Neural progenitor cell (in vitro differentiated cells): ENCODE measurements at regions not wholly inside any gene's neighbourhood (a gene's known extent, or its start where the extent isn't known, plus 50 kb on each side); places are given as distances from the start of the nearest gene placed in this dataset.

ENCODE experiments used
- CTCF ChIP-seq: fragments of 200-600 bp; sonication (generic); IDR thresholded peaks from 2 replicates; pipeline ENCODE4 v1.5.1; 2017; ENCODE audit warnings: antibody characterized with exemption, mild to moderate bottlenecking
- EZH2phosphoT487 ChIP-seq: fragments of 200-600 bp; sonication (generic); IDR thresholded peaks from 2 replicates; pipeline ENCODE4 v1.6.1; 2017; ENCODE audit warnings: antibody characterized with exemption

- TF ChIP-seq CTCF = no peak
- TF ChIP-seq EZH2phosphoT487 = no peak
These were observed 111.3 kb upstream of the FST start for GRCh38 chr5:53368966-53369605.
